MM.1S (cell line): ENCODE measurements at regions not wholly inside any gene's neighbourhood (a gene's known extent, or its start where the extent isn't known, plus 50 kb on each side); places are given as distances from the start of the nearest gene placed in this dataset.
"Not testable (repeated sequence)": the region's sequence is repeated elsewhere in the genome, so short reads cannot be mapped to it uniquely, and the experiment has no call there.

Source experiments
- CTCF ChIP-seq: fragments of 300-600 bp; sonication (generic); IDR thresholded peaks from 2 replicates; pipeline ENCODE4 v1.5.1; 2016; ENCODE audit warnings: antibody characterized with exemption, low read length, mixed read lengths
- EZH2 ChIP-seq: fragments of 300-600 bp; sonication (generic); optimal IDR thresholded peaks from 2 replicates; pipeline ENCODE3; 2017; ENCODE audit warnings: low read depth, mild to moderate bottlenecking, antibody characterized with exemption, low read length, mixed read lengths

GRCh38 chr5:106387767-106388166 is 1283.0 kb downstream of the EFNA5 start:
- TF ChIP-seq CTCF, EZH2: not testable (repeated sequence)
